ENCODE measurements at regions not wholly inside any gene's neighbourhood (a gene's known extent, or its start where the extent isn't known, plus 50 kb on each side); places are given as distances from the start of the nearest gene placed in this dataset.
"Not testable (repeated sequence)": the region's sequence is repeated elsewhere in the genome, so short reads cannot be mapped to it uniquely, and the experiment has no call there.

- not testable (repeated sequence) for DNase-seq
Measured at GRCh38 chrX:67213686-67214085, 330.1 kb upstream of the AR start.

- DNase-seq, result no peak
Measured at GRCh38 chrX:67207912-67208311, 335.9 kb upstream of the AR start.

- no peak for DNase-seq
Measured at GRCh38 chrX:67159437-67159836, 384.4 kb upstream of the AR start.

GRCh38 chrX:67114635-67115034 is 429.2 kb upstream of the AR start:
- no peak for DNase-seq

GRCh38 chrX:67105758-67106116 is 438.1 kb upstream of the AR start:
- no peak for DNase-seq

- DNase-seq, result no peak
Measured at GRCh38 chrX:67104982-67105757, 438.7 kb upstream of the AR start.

GRCh38 chrX:67100031-67100884 is 443.6 kb upstream of the AR start:
- no peak for DNase-seq

- DNase-seq, result no peak
Measured at GRCh38 chrX:67094061-67094460, 449.8 kb upstream of the AR start.

GRCh38 chrX:67050760-67051159 is 411.9 kb upstream of the EDA2R start:
- no peak for DNase-seq

GRCh38 chrX:67044866-67045265 is 406.0 kb upstream of the EDA2R start:
- no peak for DNase-seq

GRCh38 chrX:67044029-67044653 is 405.3 kb upstream of the EDA2R start:
- no peak for DNase-seq

- DNase-seq, result no peak
Measured at GRCh38 chrX:67004451-67004850, 365.6 kb upstream of the EDA2R start.

GRCh38 chrX:66994729-66995128 is 355.9 kb upstream of the EDA2R start:
- DNase-seq, result no peak

- DNase-seq, result not testable (repeated sequence)
Measured at GRCh38 chrX:66992077-66992476, 353.2 kb upstream of the EDA2R start.

- DNase-seq, result no peak
Measured at GRCh38 chrX:66988331-66988730, 349.5 kb upstream of the EDA2R start.

GRCh38 chrX:66961665-66962064 is 322.8 kb upstream of the EDA2R start:
- DNase-seq, result no peak

- no peak for DNase-seq
Measured at GRCh38 chrX:66931713-66932112, 292.8 kb upstream of the EDA2R start.

GRCh38 chrX:66930516-66930915 is 291.6 kb upstream of the EDA2R start:
- DNase-seq, result not testable (repeated sequence)

GRCh38 chrX:66920296-66920695 is 281.4 kb upstream of the EDA2R start:
- no peak for DNase-seq

- no peak for DNase-seq
Measured at GRCh38 chrX:66919280-66919832, 280.5 kb upstream of the EDA2R start.

GRCh38 chrX:66918511-66918910 is 279.6 kb upstream of the EDA2R start:
- no peak for DNase-seq

GRCh38 chrX:66915893-66916292 is 277.0 kb upstream of the EDA2R start:
- no peak for DNase-seq

- no peak for DNase-seq
Measured at GRCh38 chrX:66914080-66914479, 275.2 kb upstream of the EDA2R start.

- DNase-seq, result no peak
Measured at GRCh38 chrX:66912417-66912816, 273.5 kb upstream of the EDA2R start.

Measured in activated effector memory CD4-positive, alpha-beta T cell treated with Interleukin-2 at 50 U/mL for 16 hours (primary cell).